DOHH2 (cell line): ENCODE measurements at regions not wholly inside any gene's neighbourhood (a gene's known extent, or its start where the extent isn't known, plus 50 kb on each side); places are given as distances from the start of the nearest gene placed in this dataset.

Source experiments
- H3F3A ChIP-seq: fragments of 200-600 bp; sonication (generic), shearing (Covaris generic); 2 replicates; pipeline ENCODE4 v1.6.0; 2016; ENCODE audit warnings: antibody characterized with exemption, mild to moderate bottlenecking; ENCODE audit not compliant: control insufficient read depth, insufficient read depth
- H3K27ac ChIP-seq: fragments of 200-600 bp; sonication (generic); 2 replicates; pipeline ENCODE4 v1.5.1; 2014; ENCODE audit warnings: low read depth, mild to moderate bottlenecking, low read length, moderate library complexity
- H3K27me3 ChIP-seq: fragments of 200-600 bp; sonication (generic); 2 replicates; pipeline ENCODE4 v1.6.1; 2014; ENCODE audit warnings: mild to moderate bottlenecking, low read length, mixed read lengths; ENCODE audit not compliant: control insufficient read depth
- H3K36me3 ChIP-seq: fragments of 200-600 bp; sonication (generic); 2 replicates; pipeline ENCODE4 v1.6.1; 2014; ENCODE audit warnings: mild to moderate bottlenecking, low read length, moderate library complexity, mixed read lengths; ENCODE audit not compliant: control insufficient read depth
- H3K4me1 ChIP-seq: fragments of 200-600 bp; sonication (generic); 2 replicates; pipeline ENCODE4 v1.6.1; 2014; ENCODE audit warnings: mild to moderate bottlenecking, low read length, mixed read lengths; ENCODE audit not compliant: control insufficient read depth
- H3K4me2 ChIP-seq: fragments of 200-600 bp; sonication (generic); 2 replicates; pipeline ENCODE4 v1.6.0; 2014; ENCODE audit warnings: mild to moderate bottlenecking, low read length, moderate library complexity
- H3K4me3 ChIP-seq: fragments of 200-600 bp; sonication (generic); 2 replicates; pipeline ENCODE4 v1.5.1; 2014; ENCODE audit warnings: mild to moderate bottlenecking, low read length, mixed read lengths
- H3K79me2 ChIP-seq: fragments of 200-600 bp; sonication (generic); 2 replicates; pipeline ENCODE4 v1.6.1; 2014; ENCODE audit warnings: mild to moderate bottlenecking, low read length, mixed read lengths; ENCODE audit not compliant: control insufficient read depth
- H3K9me2 ChIP-seq: fragments of 200-600 bp; sonication (generic); replicated peaks from 2 replicates; pipeline ENCODE4 v1.6.1; 2014; ENCODE audit warnings: mild to moderate bottlenecking, low read length, mixed read lengths; ENCODE audit not compliant: control insufficient read depth
- H3K9me3 ChIP-seq: fragments of 200-600 bp; sonication (generic); 2 replicates; pipeline ENCODE4 v1.6.1; 2014; ENCODE audit warnings: antibody characterized with exemption, low read length, mixed read lengths; ENCODE audit not compliant: control insufficient read depth, insufficient read depth
- H4K20me1 ChIP-seq: fragments of 200-600 bp; sonication (generic); 2 replicates; pipeline ENCODE4 v1.6.0; 2014; ENCODE audit warnings: low read depth, mild to moderate bottlenecking, antibody characterized with exemption, low read length, moderate library complexity; ENCODE audit not compliant: control insufficient read depth, insufficient read depth
- EZH2phosphoT487 ChIP-seq: fragments of 200-600 bp; sonication (generic); IDR thresholded peaks from 2 replicates; pipeline ENCODE4 v1.6.1; 2017; ENCODE audit warnings: borderline replicate concordance, mild to moderate bottlenecking, antibody characterized with exemption, low read length, moderate library complexity, mixed read lengths
- TF ChIP-seq, protein P1 (sequence below): fragments of 200-600 bp; sonication (generic); IDR thresholded peaks from one replicate; pipeline ENCODE4 v1.5.1; 2014; ENCODE audit warnings: antibody characterized with exemption, mild to moderate bottlenecking, low read depth, low read length; ENCODE audit not compliant: poor library complexity, severe bottlenecking

DNA sequence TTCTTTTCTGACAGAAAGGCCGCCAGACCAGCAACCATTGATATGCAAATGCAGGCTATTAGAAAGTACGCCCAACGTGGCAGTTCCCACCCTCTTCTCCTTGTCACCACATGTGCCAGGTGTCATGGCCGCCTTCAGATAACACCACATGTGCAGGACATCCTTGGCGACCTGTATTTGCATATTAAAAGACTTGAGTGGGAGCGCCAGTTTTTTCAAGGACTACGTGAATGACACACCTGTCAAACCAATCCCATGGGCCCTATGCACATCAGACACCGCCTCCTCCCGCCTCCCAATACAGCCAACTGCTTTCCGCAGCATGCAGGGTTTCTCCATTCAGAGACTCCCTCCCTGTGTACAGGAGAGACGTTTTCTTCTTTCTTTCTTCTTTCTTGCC lies 318.6 kb upstream of the FAR2 start:
- no peaks in the 10 kb centered on the region for H3K4me1 ChIP-seq
- H3K4me3 ChIP-seq = no peak overlapping the region
- no peak overlapping the region for H3K27ac ChIP-seq
- no peaks in the 10 kb centered on the region for H3K9me3 ChIP-seq
- H3K36me3 ChIP-seq = no peaks in the 10 kb centered on the region
- H3K9me2 ChIP-seq = no peaks in the 10 kb centered on the region
- no peaks in the 10 kb centered on the region for H4K20me1 ChIP-seq
- no peaks in the 10 kb centered on the region for H3F3A ChIP-seq
- no peak for TF ChIP-seq EZH2phosphoT487
- TF ChIP-seq, protein P1, sequence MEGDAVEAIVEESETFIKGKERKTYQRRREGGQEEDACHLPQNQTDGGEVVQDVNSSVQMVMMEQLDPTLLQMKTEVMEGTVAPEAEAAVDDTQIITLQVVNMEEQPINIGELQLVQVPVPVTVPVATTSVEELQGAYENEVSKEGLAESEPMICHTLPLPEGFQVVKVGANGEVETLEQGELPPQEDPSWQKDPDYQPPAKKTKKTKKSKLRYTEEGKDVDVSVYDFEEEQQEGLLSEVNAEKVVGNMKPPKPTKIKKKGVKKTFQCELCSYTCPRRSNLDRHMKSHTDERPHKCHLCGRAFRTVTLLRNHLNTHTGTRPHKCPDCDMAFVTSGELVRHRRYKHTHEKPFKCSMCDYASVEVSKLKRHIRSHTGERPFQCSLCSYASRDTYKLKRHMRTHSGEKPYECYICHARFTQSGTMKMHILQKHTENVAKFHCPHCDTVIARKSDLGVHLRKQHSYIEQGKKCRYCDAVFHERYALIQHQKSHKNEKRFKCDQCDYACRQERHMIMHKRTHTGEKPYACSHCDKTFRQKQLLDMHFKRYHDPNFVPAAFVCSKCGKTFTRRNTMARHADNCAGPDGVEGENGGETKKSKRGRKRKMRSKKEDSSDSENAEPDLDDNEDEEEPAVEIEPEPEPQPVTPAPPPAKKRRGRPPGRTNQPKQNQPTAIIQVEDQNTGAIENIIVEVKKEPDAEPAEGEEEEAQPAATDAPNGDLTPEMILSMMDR = no peak
- no peaks in the 10 kb centered on the region for H3K27me3 ChIP-seq
- no peaks in the 10 kb centered on the region for H3K79me2 ChIP-seq
- no peak overlapping the region for H3K4me2 ChIP-seq

- Histone ChIP-seq H3K27ac (no peak overlapping the region), H3K4me3 (no peak overlapping the region), H3K36me3 (no peaks in the 10 kb centered on the region), H4K20me1 (no peaks in the 10 kb centered on the region), H3K79me2 (no peaks in the 10 kb centered on the region), H3K4me2 (no peak overlapping the region), H3K9me2 (no peaks in the 10 kb centered on the region), H3F3A (no peaks in the 10 kb centered on the region), H3K27me3 (no peaks in the 10 kb centered on the region), H3K9me3 (no peaks in the 10 kb centered on the region), H3K4me1 (no peaks in the 10 kb centered on the region)
- TF ChIP-seq, protein P1 = no peak
- TF ChIP-seq EZH2phosphoT487 = no peak
Measured at GRCh38 chr12:28844718-28845117, 304.4 kb upstream of the FAR2 start.

GRCh38 chr12:28851781-28852180 lies 297.3 kb upstream of the FAR2 start:
- Histone ChIP-seq H3K9me3 (no peaks in the 10 kb centered on the region), H3K79me2 (no peaks in the 10 kb centered on the region), H3K27ac (no peak overlapping the region), H3K4me3 (no peak overlapping the region), H3K27me3 (no peaks in the 10 kb centered on the region), H3K9me2 (no peaks in the 10 kb centered on the region), H3K4me2 (no peak overlapping the region), H3K36me3 (no peaks in the 10 kb centered on the region), H3K4me1 (no peaks in the 10 kb centered on the region), H3F3A (no peaks in the 10 kb centered on the region), H4K20me1 (no peaks in the 10 kb centered on the region)
- TF ChIP-seq EZH2phosphoT487 = no peak
- TF ChIP-seq, protein P1 = no peak

GRCh38 chr12:28855761-28856310 lies 293.2 kb upstream of the FAR2 start:
- Histone ChIP-seq H3K4me1 (no peaks in the 10 kb centered on the region), H3K36me3 (no peaks in the 10 kb centered on the region)
- TF ChIP-seq, protein P1 = no peak
- no peak for TF ChIP-seq EZH2phosphoT487

More at GRCh38 chr12:28855761-28856310, 293.2 kb upstream of the FAR2 start:
- Histone ChIP-seq H3K4me2 (no peak overlapping the region), H3K79me2 (no peaks in the 10 kb centered on the region), H3K9me3 (no peaks in the 10 kb centered on the region), H3K27me3 (no peaks in the 10 kb centered on the region), H3F3A (no peaks in the 10 kb centered on the region), H3K27ac (no peak overlapping the region), H3K4me3 (no peak overlapping the region), H4K20me1 (no peaks in the 10 kb centered on the region), H3K9me2 (no peaks in the 10 kb centered on the region)
